HG03039 (cell line): ENCODE measurements at regions not wholly inside any gene's neighbourhood (a gene's known extent, or its start where the extent isn't known, plus 50 kb on each side); places are given as distances from the start of the nearest gene placed in this dataset.
"Not testable (repeated sequence)": the region's sequence is repeated elsewhere in the genome, so short reads cannot be mapped to it uniquely, and the experiment has no call there.

ENCODE experiments used
- ATAC-seq: cut with Tn5 transposase; IDR thresholded peaks from one replicate; pipeline ENCODE4 v1.9.1; 2021; ENCODE audit warnings: mild to moderate bottlenecking, moderate library complexity; ENCODE audit not compliant: unreplicated experiment

DNA sequence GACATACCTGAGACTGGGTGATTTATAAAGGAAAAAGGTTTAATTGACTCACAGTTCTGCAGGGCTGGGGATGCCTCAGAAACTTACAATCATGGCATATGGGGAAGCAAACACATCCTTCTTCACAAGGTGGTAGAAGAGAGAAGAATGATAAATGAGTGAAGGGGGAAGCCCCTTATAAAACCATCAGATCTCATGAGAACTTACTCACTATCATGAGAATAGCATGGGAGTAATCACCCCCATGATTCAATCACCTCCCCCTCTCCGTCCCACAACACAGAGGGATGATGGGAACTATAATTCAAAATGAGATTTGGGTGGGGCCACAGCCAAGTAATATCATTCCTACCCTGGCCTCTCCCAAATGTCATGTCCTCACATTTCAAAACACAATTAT is 1206.0 kb upstream of the CELF4 start:
- not testable (repeated sequence) for ATAC-seq

DNA sequence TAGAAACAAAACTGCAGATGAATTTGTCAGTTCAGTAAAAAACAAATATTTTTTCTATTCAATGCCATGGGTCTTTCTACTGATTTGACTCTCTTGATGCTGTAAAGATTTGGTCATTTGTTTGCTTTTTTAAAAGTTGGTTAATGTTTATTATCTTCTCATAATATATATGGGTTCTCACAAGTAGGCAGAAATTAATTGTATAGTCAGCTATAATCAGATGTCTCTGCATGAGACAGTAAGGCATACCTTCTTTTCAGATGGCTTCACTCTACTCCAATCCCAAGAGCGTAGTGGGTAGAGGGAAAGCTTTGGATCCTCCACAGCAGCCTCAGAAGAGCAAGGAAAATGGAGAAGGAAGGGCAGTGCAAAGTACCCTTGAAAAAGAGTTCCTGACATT is 1202.9 kb upstream of the CELF4 start:
- ATAC-seq, result no peak

DNA sequence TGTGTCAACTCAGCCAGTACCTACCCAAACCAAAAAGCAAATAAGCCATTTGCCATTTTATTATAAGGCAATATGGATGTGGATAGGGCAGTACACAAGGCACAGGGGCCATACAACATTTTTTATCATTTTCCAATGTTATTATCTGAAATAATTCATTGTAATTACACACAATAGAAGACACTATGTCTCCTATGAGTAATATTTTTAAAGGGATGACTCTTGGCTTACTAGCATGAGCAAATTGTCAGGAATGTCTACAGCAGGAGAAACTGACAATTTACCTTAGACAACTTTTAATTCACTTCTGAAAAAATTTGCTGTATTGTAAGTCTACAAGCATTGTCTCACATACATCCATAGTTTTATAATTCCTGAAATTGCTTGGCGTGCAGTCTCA is 1193.9 kb upstream of the CELF4 start:
- ATAC-seq, result no peak

DNA sequence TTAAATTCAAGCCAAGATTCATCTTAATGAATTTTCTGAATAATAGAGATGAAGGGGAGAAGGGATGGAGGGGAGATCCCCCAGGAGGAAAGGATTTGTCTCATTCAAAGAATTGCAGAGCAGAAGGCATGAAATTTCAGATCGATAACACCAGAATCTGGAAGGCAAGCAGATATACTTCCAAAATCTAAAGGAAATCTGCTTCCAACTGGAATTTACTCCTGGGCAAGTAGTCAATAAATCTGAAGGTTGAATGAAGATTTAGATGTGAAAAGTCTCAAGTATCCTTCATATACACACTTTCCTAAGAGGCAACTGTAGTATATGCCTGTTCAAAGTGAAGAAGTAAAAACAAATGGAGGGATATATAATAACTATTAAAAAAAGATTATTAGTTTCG is 1190.8 kb upstream of the CELF4 start:
- no peak for ATAC-seq

DNA sequence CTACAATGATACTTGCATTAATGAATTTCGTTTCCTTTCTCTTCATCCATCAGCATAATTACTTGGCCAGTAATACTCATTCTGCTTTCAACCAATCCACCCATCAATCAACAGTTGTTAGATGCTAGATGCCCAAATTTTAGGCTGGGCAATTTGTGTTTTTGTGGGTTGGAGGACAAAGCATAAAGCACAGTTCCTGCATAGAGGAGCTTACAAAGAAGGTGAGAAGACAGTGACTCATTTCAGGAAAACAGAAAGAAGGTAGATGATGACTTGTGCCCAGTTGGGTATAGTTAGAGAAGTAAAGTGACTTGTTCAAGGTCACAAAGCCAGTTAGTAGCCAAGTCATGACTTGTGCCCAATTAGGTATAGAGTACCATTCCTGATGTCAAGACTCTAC is 1186.8 kb upstream of the CELF4 start:
- peak; percentile 47 for ATAC-seq

DNA sequence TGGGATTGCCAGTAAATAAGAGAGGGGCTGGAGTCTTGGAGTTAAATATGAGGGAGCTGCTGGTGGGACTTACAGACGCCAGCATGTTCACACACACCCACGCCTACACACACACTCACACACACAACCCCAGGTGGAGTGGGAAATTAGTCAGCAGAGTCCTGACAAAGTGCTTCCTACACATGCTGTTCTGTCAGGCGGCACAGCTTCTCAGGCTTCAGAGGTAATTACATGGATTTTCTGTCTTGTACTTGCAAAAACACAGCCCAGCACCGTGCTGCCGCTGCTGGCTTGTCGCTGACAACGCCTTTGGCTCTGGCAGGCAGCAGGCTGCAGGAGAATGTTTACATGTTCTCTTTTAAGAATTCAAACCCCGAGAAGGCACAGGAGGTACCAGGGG is 1186.3 kb upstream of the CELF4 start:
- ATAC-seq, result no peak

DNA sequence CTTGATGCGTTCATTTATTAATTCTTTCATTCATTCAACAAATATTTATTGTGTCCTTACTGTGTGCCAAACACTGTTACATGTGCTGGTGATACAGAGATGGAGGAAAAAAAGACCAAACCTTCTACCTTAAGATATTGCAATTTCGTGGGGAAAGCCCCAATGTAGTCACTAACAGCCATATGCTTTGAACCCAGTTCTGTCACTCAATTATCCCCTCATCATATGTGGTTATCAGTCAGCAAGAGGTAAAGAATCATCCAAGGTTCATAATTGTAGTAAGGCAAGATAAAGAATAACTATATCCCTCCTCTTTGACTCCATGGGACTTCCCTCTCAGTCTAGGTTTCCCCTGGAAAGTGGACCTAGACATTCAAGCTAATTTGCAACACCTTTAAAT is 1185.6 kb upstream of the CELF4 start:
- no peak for ATAC-seq

DNA sequence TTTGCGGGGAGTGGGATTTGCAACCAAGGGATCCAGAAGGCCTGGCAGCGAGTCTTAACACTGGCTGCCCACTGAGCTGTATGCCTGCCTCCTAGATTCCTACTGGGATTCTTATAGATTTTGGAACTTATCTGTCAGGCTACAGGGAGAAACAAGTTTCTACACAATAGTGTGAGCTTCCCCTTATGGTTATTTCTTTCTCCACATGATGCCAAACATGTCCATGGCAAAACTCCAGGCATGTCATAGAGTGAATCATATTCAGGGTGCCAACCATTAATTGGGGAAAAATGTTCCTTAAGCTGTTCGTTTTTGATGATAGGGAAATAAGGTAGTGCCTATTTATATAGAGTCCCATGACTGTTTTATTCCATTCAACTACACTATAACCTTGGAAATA is 1185.2 kb upstream of the CELF4 start:
- ATAC-seq, result no peak

DNA sequence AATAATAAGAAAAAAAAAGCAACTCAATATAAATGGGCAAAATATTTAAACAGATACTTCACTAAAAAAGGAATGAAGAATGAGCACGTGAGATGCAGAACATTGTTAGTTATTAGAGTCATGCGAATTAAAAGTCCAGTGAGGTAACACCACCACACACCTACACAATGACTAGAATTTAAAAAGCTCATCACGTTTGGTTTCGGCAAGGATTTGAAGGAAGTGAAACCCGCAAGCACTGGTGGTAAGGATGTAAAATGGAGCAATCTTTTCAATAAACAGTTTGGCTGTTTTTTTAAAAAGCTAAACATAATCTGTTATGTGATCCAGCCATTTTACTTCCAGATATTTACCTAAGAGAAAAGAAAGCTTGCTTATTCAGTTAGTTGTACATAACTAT is 1181.6 kb upstream of the CELF4 start:
- no peak for ATAC-seq

DNA sequence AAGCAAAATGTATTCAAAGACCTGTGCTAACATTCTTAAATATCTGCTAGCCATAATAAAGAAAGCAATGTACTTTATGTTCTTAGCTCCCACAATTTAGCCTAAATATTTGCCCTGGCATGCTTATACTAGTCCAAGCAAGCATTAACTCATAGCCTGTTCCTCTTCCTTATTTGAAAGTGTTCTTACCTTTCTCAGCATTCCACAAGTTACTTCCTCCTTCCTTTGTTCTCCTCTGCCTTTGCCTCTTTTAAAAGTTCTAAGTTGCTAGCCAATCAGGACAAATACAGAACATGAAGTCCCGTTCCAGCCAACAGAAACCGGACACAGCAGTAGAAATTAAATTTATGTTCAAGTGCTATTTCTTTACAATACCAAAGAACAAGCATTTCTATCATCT is 1154.6 kb upstream of the CELF4 start:
- ATAC-seq, result not testable (repeated sequence)

DNA sequence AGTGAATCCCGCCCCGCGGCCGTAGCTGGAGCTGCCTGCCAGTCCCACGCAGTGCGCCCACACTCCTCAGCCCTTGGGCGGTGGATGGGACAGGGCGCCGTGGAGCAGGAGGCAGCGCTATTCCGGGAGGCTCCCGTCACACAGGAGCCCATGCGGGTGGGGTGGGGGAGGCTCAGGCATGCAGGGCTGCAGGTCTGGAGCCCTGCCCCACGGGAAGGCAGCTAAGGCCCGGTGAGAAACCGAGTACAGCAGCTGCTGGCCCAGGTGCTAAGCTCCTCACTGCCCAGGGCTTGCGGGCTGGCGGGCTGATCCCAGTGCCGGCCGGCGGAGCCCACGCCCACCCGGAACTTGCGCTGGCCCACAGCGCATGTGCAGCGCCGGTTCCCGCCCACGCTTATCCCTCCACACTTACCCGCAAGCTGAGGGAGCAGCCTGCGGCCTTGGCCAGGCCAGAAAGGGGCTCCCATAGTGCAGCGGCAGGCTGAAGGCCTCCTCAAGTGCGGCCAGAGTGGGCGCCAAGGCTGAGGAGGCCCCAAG is 1152.8 kb upstream of the CELF4 start:
- ATAC-seq, result no peak

DNA sequence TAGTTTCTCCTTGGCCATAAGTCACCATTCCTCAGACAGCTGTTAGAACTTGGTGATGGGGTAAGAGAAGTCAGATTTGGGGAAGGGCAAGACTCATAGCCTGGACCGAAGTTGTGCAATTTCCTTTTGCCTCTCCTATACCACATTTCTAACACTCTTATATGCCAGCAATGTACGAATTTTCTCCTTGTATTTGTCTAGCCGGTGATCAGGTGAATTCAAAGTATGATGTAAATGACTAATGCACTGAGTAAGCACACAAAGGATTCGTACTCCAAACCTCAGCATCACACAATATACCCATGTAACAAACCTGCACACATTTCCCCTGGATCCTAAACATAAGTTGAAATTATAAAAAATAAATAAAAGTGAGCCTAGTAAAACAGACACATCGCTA is 1143.5 kb upstream of the CELF4 start:
- no peak for ATAC-seq

DNA sequence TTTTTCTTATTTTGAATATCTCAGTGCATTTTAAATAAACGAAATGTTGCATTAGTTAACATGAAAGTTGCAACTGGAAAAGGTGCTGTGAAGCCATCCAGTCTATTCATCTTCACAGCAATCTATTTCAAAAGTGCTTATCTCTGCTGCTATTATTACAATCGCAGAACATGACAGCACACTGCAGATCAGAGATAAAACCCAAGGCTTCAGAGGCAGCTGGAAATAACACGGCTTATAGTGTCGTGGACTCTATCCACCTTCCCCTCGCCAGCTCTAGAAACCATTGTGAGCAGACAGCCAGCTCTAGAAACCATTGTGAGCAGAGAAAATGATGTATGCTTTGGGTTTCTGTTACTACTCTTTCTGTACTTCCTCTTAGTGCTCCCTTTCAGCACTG is 1140.8 kb upstream of the CELF4 start:
- ATAC-seq, result no peak

DNA sequence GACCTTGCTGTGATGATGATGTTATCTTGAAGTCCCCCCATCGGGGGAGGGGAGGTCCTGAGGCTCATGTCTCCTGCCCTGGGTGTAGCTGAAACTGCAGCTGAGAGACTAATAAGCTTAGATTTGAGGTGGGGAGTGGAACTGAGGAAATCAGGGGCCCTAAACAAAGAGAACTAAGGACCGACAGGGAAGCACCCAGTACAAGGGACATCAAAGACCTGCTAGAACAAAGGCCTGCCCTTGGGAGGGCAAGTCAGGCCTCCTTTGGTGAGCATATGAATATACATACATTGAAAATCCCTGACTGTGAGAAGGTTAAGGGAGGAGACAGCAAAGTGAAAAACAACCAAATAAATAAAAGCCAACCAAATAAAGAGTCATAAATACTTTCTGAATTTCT is 1132.5 kb upstream of the CELF4 start:
- no peak for ATAC-seq

DNA sequence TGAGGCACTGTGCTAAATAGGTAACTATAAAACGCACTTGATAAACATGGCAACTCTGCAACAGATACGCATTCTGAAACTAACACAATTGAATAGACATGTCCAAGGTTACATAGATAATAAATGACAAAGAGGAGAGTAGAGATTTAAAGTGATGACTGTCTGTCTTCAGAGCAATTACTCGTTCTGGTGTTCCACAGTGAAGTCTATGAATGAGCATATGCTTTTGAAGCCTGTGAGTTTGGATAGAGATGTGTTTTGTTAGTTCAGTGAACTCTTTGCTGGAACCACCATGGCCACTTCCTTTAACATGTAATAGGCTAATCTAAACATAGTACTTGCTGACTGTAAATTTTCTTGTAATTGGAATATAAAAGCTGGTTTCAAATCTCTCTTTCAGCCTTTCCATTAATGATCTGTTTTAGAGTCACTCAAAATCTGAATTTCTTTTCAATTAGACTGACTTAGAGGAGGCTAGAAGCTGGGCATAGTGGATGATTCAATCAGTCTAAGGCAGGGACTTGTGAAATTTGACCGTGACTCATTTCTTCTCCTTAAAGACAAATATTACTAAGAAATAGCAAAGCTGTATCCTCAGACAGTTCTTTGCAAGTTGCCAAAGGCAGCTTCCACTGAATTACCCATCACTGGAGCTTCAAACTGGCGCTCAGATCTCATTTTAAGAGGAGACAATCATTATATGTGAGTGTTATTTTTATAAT is 1130.1 kb upstream of the CELF4 start:
- ATAC-seq, result no peak

DNA sequence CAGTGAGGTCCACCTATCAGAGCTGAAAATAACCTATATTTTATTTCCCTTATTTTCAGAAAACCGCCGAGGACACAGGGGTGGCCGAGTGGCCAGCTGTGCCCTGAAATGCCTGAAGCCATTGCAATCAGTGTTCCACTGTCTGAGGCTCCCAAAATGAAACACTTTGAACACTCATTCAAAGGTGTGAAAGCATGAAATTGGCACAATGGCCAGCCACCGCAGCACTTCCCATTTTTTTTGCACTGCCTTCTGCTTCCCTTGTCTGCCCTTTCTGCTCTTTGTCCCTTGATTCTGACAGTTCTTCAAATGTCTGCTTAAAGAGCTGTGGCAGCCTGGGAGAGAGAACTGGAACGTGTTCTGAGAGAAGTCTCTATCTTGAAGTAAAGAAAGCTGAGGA is 1127.5 kb upstream of the CELF4 start:
- ATAC-seq, result no peak

DNA sequence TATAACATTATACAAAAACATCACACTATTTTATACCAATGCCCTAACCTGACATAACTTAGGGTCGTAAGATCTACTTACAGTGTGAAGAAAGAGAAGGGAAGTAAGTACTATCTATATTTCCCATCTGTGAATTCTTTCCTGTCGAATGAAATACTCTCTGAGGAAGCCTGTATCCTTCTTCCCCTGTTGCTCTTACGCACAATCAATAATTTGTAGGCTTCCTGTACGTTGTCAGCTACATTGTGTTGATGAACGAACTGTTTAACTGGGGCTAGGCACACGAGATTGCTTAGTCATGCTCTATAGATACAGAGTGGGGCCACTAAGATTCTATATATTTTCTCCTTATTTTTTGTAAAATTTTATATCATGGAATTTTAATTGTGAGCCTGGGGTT is 1125.0 kb upstream of the CELF4 start:
- no peak for ATAC-seq

DNA sequence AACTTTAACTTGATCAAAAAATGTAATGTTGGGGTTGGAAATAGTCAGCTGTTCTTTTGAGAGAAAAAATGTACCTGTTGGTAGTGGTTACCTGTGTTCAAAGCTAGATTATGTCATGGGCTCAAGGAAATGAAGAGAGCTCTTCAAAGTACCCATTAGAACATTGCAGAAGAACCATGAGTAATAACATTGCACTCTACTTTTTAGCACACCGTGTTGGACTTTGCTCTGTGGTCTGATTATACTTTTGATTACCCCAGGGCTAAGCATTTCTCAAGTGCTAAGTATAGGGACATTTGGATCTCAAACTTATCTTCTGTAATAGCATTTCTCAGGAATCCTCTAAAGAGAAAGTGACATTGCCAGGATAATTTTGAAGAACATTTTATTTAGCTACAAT is 1122.8 kb upstream of the CELF4 start:
- no peak for ATAC-seq

DNA sequence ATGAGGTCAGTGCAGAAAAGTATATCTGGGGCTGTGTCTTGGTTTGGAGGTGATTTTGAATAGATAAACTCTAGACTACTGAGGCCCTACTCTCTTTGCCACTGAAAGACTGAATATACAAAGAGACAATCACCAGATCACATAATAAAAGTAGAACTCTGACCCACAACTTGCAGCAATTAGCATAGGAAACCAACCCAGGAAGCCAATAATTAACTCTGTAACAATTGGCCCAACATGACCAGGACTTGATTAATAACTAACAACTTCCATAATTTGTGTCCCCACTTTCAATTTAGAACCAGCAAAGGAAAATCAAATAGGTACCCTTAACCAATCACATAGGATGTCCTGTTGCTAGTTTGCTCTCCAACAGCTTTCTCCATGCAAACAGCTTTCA is 1104.9 kb upstream of the CELF4 start:
- no peak for ATAC-seq

DNA sequence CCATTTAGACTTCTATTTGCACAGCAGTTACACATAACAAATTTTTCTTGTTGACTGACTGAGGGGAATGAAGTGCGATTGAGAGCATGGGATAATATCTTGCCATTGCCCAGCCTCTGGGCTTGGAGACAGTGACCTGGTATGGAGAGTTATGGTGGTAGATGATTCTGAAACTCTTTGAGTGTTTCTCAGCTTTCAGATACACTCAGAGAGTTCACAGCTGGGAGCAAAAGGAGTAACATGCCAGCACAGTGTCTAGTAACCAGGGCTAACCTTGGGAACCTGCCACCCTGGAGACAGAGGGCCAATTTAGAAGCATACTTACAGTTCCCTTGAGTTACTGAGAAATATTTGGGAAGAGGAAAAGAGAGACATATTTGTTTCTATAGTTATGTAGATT is 1099.3 kb upstream of the CELF4 start:
- no peak for ATAC-seq

DNA sequence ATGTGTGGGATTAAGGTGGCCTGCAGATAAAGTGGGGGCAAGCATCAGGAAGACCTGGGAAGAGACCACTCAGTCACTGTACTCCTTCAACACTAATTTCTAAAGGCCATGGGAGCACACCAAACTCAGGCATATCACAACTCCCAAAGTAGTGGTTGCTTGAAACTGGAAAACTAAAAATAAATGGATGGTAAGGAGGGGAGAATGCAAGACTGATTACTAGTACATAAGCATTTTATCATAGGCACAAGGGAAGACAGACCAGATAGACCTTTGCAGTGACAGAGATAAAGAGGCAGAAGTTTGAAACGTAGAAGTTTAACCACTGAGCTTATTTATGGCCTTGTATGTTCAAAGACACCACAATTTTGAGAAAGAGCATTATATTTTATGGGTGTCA is 1098.1 kb upstream of the CELF4 start:
- ATAC-seq, result no peak

DNA sequence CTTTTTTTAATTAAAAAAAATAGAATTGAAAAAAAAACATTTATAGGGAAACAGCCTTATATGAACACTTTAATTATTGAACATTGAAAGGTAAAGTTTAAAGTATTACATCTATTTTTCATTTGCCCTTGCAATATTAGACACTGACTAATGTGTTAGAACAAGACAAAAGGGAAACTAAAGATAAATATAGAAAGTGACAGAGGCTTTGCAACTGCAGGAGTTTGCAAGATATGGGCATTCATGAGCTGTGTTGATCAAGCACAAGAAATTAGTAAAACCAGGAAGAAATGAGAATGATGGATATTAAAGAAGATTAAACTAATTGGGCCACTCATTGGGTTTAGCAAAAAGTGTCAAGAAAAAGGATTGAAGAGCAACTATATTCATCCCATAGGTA is 1097.7 kb upstream of the CELF4 start:
- ATAC-seq, result no peak

DNA sequence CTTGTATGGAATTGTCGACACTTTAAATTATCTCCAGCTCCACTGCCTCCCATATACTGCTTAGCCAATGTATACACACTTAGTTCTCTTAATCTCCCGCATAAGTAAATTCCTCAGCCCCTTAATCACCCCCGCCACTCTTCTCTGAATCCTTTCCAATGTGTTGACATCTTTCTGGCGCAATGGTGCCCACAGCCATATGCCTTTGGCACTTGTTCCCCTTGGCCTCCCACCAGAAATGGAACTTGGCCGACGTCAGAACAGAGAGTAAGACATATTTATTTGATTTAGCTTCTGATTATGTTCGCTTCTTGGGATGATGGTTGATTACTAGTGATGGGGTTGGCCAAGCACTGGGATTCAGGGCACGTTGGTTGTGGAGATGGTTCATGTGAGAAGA is 1089.3 kb upstream of the CELF4 start:
- no peak for ATAC-seq
